AG08396 (cell line): ENCODE measurements at regions not wholly inside any gene's neighbourhood (a gene's known extent, or its start where the extent isn't known, plus 50 kb on each side); places are given as distances from the start of the nearest gene placed in this dataset.
"Not testable (repeated sequence)": the region's sequence is repeated elsewhere in the genome, so short reads cannot be mapped to it uniquely, and the experiment has no call there.

Experiments
- DNase-seq: peaks from one replicate; pipeline ENCODE4 v3.0.0; 2012; ENCODE audit warnings: low spot score, mixed read lengths

DNA sequence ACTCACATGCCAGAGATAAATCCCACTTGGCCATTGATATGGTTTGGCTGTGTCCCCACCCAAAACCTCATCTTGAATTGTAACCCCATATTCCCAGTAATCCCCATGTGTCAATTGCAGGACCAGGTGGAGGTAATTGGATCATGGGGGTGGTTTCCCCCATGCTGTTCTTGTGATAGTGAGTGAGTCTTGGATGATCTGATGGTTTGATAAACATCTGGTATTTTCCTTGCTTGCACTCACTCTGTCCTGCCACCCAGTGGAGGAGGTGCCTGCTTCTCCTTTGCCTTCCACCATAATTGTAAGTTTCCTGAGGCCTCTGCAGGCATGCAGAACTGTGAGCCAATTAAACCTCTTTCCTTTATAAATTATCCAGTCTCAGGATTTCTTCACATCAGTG is 50.4 kb upstream of the B3GAT2 start:
- not testable (repeated sequence) for DNase-seq

DNA sequence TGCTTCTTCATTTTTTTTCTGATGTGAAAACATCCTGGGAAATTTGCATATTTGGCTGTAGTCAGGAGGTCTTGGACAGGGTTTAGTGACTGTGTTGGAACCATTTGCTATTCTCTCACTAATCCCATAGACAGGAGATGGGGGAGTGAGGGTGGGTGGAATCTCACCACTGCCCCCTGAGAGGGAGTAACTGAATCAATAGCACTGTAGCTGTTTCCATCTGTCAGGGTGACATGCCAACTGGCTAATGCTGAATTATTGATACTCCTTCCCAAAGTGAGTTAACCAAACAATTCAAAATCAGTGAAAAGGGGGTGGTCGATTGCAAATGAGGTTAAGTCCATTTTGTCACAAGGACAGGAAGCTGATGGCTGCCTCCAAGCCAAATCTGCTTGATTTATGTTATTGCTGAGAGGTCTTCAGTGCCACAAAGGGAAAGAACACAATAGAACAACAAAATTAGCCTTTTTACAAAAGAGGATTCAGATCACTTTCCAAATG is 55.1 kb upstream of the B3GAT2 start:
- no peak for DNase-seq

DNA sequence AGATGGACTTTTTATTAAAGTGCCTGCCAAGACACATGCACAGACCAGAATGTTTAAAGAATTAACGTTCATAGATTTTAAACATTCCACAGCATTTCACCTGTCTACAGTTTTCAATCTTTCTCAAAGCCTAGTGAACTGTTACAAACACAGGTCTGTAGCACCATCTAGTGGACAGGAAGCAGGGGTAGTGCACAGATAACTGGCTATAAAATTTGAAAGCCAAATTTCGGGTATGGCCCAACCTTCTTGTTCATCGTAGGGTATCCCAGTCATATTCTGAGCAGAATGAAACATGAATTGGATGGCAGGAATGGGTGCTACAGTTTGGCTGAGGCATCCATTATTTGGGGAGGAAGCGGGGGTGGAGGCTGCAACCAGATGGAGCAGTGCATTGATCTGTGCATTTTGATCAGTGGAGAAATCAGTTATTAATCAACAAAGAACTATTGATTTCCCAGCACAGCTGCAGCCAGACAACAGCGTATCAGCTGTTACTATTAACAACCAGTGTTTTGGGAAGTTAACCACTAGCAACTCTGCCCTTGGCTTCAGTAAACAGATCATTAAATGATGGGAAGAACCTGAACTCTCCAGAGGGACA is 56.1 kb upstream of the B3GAT2 start:
- peak; percentile 54 for DNase-seq

DNA sequence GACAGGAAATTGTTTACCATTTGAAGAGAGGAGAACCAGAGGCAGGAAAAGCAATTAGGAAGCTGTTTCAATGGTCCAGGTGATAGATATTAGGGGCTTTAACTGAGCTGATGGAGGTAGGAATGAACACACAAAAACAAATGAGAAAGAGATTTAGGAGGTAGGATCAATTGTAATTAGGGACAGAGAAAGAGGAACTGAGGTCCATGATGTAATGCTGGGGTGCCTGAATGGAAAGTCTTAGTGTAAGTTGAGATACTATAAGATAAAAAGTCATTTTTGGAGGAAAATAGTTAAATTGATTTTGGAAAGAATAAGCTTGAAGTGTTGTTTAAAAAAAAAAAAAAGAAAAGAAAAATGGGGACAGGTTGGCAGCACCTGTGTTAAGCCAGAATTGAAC is 58.5 kb upstream of the B3GAT2 start:
- no peak for DNase-seq

DNA sequence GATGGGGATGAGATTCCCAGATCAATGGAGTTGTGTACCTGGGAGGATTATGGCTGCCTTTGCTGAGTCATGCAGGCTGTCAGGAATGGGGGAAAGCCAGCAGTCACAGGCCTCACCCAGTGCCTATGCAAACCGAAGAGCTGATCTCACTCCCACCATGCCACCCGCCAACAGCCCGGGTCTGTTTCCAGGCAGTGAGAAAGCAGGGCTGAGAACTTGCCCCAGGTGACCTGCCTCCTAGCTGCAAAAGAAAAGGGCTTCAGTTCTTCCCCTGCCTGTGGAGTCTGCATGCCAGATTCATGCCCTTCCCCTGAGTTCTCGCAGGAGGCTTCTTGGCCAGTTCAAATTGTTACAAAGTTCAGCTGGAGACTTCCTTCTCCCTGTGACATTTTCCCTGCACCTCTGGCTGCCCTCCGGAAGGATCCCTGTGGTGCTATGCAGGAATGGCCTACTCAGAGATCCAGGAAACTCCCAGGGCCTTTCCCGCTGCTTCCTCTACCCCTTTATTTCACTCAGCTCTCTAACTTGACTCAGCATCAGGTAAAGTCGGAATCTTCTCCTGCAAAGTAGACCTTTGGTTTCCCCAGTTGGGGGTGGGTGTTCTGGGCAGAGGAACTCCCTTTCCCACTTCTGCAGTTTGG is 71.5 kb upstream of the B3GAT2 start:
- DNase-seq: no peak

DNA sequence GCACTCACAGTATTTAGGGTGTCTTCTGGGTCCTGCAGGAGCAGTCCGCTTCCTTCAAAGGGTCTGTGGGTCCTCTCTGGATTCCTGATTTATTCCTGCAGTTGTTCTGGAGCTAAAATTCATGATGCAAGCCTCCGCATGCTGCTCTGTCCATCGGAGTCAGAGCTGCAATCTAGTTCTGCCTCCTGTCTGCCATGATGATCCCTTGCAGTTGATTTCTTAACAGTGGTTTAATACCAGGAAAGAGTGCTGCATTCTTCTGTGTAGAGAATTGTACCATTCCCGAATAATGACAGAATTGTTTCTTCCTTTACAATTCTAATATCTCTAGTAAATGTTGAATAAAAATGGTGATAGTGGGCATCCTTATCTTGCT is 72.0 kb upstream of the B3GAT2 start:
- no peak for DNase-seq

GRCh38 chr6:71029555-71029954 is 72.7 kb upstream of the B3GAT2 start:
- DNase-seq: no peak

GRCh38 chr6:71031912-71032311 is 75.1 kb upstream of the B3GAT2 start:
- no peak for DNase-seq

GRCh38 chr6:71033171-71033570 is 76.3 kb upstream of the B3GAT2 start:
- no peak for DNase-seq

GRCh38 chr6:71033890-71034289 is 77.0 kb upstream of the B3GAT2 start:
- DNase-seq: no peak

GRCh38 chr6:71034563-71035345 is 77.9 kb upstream of the B3GAT2 start:
- DNase-seq: no peak

DNA sequence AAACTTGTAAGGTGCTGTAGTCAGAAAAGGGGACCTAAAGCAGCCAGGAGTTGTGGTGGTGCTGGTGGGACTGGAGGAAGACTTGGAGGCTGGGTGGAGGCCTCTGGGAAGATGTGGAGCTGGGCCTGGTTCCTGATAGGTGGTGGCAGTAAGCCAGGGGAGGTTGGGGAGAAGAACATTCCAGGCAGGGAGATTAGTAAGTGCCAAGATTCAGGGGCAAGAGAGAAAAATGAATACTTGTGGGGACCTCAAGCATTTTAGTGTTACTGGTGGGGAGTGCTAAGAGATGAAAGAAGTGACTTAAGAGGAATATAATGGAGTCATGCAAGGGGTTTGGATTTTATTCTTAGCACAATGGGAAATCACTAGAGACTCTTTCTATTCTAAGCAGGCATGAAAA is 79.0 kb upstream of the B3GAT2 start:
- no peak for DNase-seq

GRCh38 chr6:71038711-71039344 is 82.0 kb upstream of the B3GAT2 start:
- DNase-seq: no peak

GRCh38 chr6:71040043-71040442 is 83.2 kb upstream of the B3GAT2 start:
- DNase-seq: no peak

- no peak for DNase-seq
Measured at GRCh38 chr6:71040841-71041240, 84.0 kb upstream of the B3GAT2 start.

DNA sequence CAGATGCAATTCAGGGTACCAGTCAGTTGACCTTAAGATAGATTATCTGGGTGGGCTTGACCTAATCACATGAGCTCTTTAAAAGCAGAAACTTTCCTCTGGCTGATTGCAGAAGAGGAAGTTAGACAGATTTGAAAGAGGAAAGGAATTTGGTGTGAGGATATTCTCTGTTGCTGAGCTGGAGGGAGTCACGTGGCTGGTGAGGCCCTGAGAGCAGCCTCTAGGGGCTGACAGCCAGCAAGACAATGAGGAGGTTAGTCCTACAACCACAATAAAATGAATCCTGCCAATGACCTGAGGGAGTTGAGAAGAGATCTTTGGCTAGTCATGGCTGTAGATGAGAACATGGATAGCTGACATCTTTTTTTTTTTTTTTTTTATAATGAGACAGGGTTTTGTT is 87.0 kb upstream of the B3GAT2 start:
- DNase-seq: no peak

- DNase-seq: no peak
Measured at GRCh38 chr6:71044753-71045152, 87.9 kb upstream of the B3GAT2 start.

GRCh38 chr6:71045296-71045695 is 88.4 kb upstream of the B3GAT2 start:
- DNase-seq: no peak

GRCh38 chr6:71047417-71047816 is 90.6 kb upstream of the B3GAT2 start:
- no peak for DNase-seq

- no peak for DNase-seq
Measured at GRCh38 chr6:71048320-71049164, 91.7 kb upstream of the B3GAT2 start.

GRCh38 chr6:71049198-71049770 is 92.4 kb upstream of the B3GAT2 start:
- no peak for DNase-seq

DNA sequence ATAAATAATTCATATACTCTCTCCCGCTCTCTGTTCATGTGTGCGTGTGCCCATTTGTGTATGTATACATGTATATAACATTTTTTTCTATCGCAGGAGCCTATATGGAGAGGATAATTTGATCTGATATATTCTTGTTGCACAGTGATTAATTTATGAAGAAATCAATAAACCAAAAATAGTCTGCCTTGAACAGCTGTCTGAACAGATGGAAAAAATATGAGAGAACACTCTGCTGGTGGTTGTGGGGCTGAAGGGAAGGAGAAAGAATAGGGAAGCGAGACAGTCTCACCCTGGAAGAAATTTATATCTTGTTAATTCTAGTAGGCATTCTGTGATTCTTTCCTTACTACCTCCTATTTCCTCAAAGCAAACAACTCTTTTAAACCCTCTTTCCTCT is 96.6 kb upstream of the B3GAT2 start:
- no peak for DNase-seq
